GM18861 (cell line): ENCODE measurements at regions not wholly inside any gene's neighbourhood (a gene's known extent, or its start where the extent isn't known, plus 50 kb on each side); places are given as distances from the start of the nearest gene placed in this dataset.

Source experiments
- ATAC-seq: cut with Tn5 transposase; IDR thresholded peaks from one replicate; pipeline ENCODE4 v1.9.1; 2021; ENCODE audit not compliant: unreplicated experiment

DNA sequence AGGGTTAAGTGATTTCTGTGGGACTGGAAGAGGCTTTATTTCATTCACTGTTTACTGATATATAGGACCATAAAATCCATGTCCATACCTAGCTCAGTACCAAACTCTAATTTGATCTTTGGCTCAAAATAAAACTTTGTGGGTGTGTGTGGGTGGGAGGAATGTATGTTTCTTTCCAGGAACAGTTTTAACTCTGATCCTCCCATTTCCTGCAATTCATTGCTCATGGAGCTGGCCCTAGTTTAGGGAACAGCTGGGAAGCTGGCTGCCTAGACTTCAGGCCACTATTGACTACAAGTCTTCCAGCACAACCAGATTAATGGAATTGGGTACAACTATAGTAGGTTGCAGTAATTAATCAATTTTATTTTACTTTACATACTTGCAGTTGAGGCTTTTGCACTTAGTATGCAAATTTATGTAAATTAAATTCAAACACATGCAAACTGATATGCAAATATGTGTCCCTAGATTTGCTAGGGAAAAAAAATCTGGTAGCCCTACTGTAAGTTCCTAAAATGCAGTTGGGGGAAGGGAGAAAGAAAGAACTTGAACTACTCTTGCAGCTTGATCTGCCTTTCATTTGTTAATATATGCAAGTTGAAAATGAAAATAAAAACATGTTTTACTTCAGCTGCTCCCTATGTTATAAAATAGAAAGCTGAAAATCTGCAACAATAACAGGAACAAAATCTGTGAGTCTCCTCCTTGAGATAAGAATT, 1070.3 kb upstream of the CELF4 start:
- no peak for ATAC-seq

DNA sequence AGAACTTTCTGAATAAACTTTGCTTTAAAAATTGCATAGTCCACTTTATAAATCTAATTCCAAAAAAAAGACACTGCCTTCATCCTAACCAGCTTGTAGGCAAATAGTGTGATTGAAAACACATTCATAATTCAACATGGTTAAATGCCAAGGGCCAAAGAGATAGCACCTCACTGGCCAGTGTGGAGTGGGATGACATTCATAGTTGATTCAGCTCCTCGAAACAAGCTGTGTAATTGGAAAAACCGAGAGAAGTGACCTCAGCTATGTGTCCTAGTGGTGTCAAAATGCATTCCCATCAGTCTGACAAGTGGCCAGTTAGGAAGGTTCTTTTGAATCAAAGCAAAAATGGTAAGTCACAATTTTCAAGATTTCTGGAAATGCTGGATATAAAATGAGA, 1068.5 kb upstream of the CELF4 start:
- no peak for ATAC-seq

DNA sequence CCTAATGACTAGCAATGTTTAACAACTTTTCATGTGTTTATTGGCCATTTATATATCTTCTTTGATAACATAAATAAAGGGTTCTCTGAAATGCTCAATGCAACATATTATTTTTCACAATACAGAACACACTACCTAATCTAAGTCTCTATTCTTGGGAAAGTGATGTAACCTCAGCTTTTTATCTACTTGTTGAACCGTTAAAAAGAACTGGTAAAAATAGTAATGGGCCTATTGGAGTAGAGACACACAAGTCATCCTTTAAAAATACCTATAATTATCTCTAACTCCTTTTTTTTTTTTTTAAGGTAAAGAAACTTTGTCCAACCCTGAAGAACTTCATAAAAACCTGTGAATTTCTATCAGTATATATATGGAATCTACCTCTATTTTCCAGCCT, 1067.7 kb upstream of the CELF4 start:
- no peak for ATAC-seq

DNA sequence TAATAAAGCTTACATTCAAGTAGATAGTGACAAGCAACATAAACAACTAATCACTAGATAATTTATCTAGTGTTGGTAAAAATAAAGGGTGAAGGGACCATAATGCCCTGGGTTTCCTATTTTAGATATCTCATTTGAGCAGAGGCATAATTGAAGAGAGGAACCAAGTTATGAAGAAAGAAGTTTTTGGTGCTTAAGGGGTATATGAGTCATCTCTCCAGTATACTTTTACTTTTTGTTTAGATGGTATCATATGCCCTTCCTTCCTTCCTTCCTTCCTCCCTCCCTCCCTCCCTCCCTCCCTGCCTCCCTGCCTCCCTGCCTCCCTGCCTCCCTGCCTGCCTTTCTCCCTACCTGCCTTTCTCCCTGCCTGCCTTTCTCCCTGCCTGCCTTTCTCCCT, 1053.5 kb upstream of the CELF4 start:
- no peak for ATAC-seq

DNA sequence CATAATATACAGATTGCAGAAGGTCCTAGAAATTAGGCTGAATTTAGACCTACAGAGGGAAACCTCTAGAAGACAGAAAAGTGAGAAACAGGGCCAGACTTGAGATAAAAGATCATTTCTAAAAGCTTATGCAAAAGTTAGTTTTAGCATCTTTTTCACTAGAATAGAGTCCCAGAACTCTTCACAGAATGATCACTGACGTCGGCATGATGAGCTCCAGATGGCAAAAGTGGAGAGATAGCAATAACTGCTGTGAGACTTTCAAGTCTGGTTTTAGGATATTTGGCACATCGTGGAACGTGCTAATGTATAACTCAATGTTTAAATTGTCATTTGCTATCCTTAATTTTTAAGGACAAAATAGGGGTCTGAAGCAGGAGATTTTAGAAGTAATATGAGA, 1050.7 kb upstream of the CELF4 start:
- ATAC-seq, result no peak

DNA sequence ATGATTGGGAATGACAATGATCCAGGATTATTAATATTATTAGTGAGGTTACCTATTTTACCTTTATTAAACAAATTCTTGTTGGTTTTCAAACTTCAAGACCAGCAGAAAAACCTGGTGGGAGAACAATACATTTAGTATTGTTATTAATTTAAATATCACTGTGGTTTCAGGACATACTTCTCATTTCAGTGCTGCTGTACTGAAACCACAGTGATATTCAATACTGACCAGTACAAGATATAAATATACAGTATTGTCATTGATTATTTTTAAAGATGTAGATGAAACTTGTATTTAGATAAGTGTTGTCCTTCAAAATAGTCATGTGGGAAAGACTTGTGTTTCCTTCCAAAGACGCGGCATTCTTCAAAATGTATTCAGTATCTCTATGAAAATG, 1047.3 kb upstream of the CELF4 start:
- ATAC-seq, result no peak

DNA sequence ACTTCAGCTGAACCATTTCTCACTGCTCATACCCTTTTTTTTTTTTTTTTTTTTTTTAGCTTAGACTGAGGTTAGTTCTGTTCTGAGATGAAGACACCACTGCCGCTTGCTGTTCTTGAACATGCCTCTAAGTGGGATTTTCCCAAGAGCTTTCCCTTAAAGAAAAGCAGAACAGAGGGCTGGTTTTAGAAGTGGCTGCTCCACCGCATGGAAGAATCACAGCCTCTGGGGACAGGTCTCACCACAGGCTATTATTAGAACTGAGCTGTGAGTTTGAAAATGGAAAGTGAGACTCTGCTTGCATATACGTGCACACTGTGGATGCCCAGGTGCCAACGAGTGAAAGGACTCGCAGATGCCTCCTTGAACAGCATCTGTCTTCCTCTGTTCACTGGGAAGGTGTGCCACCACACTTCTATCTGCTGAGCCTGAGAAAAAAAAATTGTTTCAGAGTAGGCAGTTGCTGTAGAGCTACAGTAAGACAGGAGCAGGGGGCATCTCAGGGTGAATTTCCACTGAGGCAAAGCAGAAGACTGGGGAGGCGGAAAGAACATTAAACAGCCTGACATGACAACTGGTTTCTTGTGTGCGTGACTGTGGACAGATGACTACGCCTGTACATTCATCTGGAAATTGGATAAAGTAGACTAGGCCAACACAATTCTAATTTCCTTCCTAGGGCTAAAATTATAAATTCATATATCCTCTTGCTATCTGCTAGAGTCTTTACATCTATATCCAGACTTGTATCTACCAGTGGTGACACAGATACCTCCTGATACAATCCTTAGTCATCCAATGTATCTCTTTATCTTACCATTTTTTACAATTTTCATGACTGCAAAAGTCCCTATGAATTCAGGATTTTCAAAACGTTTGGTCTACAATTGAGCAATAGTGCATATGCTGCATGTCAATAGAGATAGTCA, 1045.7 kb upstream of the CELF4 start:
- ATAC-seq, result peak; percentile 82

DNA sequence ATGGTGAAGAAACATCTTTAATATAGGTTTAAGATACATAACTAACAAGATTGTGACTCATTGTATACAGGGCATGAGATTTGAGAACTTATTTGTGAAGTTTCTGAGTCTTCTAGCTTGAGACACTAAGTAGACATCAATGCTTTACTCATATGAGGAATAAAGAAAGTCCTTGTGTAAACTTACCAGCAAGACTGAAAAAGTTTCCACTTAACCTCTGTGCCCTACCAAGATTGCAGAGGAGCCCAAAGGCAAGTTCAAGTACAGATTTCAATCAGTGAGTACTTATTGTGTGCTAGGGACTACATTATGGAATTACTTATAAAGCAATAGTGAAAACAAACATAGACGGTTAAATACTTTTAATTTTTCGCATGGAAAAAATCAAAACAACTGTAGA, 1041.2 kb upstream of the CELF4 start:
- peak; percentile 27 for ATAC-seq

DNA sequence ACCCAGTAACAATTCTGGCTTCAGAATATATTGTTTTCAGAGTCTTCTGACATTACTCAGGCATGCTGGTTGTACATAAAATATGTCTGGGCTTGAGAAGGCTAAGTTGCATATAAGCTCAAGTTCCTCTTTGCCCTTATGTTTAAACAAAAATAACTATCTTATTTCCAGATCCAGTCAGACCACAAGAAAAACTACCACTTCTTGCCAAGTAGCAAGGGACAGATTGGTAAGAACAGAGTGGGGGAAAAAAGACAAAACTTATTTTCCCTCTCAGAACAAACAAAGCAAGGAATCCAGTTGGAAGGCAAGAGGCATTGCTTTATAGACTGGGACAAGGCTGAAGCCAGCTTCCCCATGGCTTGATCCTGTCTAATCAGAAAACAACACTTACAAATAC, 1036.7 kb upstream of the CELF4 start:
- no peak for ATAC-seq

DNA sequence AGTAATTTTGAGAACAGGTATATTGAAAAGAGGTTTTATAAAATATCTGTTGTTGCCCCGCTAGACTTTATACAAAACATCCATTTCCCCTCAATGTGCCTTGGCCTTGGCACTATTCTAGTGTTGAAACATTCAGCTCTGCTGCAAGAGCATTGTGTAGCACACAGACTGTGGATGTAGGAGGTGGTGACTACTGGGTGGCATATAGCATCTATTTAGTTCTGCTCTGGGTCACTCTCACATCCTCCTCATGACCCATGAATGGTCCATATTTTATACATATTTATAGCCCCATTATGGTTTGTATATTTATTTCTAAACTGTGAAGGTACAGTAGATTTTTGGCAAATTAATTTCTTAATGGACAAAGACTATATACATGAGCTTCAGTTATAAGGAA, 1022.0 kb upstream of the CELF4 start:
- no peak for ATAC-seq

DNA sequence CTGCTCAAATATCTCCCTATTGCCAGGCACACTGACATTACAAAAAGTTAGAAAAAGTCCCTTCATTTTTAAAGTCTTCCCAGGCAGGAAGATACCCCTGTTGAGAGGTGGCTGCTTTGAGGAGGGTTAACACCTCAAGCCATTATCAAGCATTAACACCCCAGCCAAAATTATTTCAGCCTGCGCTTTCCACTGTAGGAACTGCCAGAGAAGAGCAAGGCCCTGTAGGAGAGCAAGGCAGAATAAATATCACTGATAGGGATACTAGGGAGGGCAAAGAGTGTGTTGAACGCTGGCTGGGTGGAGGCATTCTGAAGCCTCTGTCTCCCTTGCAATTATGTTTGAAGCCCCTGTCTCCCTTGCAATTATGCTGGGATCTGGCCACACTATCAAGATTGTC, 1020.7 kb upstream of the CELF4 start:
- ATAC-seq, result no peak

DNA sequence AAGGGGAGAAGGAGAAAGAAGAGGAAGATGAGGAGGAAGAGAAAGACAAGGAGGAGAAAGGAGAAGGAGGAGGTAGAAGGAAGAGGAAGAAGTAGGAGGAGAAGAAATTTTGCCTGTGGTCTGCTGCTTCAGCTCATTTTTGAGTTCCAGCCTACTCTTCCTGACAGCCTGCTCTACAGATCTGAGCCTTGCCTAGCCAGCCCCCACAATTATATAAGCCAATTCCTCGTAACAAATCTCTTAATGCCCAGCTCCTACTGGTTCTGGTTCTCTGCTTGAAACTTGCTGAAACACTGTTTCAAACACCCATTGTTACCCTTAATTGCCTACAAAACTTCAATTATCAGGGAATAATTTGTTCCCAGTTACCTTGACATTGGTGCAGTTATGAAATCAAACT, 1014.2 kb upstream of the CELF4 start:
- ATAC-seq, result no peak

DNA sequence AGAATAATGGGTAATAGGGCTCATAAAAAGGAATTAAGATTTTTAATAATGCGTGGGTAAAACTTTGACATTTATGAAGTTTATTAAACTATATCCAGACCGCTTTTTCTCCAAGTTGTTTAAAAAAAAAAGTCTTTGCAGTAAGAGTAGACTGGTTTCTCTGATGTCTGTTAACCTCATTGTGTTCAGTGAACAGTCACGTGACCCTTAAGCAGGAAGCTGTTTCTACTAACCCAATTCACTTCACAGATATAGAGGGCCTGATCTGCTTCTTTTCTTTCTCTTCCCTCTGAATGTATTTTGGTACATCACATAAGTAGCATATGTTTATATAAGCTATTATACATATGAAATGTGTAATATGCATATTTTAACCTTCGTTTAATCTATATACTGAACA, 1011.3 kb upstream of the CELF4 start:
- no peak for ATAC-seq

DNA sequence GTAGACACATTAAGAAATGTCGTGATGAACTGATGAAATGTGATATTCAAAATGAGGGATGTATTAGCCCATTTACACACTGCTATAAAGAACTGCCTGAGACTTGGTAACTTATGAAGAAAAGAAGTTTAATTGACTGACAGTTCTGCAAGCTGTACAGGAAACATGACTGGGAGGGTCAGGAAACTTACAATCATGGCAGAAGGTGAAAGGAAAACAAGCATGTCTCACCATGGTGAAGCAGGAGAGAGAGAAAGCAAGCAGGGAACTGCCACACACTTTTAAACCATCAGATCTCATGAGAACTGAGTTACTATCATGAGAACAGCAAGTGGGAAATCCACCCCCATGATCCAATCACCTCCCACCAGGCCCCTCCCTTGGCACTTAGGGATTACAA, 1010.8 kb upstream of the CELF4 start:
- no peak for ATAC-seq

DNA sequence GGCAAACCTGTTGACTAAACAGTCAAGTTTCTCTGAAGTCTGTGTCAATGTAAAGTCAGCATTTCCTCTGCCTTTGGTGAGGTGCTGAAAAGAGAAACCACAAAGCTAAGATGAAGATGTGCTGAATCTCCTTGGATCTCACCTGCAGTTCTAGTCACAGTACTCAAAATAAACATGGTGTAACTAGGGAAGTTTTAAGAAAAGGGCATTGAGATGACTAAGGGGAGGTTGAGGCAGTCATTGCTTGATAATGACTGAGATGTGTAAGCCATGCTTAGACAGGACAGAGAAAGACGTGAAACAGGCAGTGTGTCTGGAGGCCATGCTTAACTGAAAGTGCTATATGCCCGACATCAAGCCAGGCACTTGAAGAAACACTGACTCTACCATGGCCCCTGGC, 1010.0 kb upstream of the CELF4 start:
- ATAC-seq, result no peak

DNA sequence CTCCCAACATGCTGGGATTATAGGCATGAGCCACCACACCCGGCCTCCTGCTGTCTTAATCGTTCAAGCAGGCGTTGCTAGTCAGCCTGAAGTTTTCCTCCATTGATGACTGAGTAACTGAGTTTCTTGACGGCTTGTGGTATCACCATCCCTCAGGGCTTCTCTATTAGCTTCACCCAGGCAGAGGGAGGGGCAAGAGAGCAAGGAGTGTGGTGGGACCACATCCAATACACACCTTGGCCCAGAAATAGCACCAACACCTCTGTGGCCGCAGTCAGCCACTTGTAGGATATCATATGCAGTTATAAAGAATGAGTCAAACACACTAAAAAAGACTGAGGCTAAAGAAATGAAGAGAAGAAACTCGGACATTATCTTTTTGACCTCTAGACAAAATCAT, 1009.4 kb upstream of the CELF4 start:
- ATAC-seq, result no peak

DNA sequence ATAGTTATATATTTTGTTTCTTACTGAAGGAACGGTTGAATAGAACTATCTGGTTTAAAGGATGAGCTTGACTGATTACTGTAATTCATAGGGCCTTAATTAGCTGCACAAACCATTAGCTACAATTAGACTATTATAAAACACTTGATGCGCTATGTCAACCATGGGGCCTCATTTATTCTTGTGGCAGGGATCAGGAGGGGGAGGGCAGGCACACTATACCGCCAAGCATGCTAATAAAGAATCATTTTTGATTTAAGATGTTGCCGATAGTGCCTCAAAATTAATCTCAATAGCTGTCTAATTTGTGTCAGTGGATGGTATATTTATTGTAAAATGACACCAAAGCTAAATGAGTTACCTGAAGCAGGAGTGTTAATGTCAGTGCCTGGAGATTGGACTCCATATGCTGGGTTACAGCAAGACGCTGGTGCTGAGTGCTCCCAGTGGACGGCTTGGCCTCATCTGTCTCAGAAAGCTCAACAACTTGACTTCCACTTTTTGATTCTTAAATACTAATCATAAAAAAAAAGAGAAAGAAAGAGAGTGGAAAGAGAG, 1007.0 kb upstream of the CELF4 start:
- ATAC-seq, result no peak

DNA sequence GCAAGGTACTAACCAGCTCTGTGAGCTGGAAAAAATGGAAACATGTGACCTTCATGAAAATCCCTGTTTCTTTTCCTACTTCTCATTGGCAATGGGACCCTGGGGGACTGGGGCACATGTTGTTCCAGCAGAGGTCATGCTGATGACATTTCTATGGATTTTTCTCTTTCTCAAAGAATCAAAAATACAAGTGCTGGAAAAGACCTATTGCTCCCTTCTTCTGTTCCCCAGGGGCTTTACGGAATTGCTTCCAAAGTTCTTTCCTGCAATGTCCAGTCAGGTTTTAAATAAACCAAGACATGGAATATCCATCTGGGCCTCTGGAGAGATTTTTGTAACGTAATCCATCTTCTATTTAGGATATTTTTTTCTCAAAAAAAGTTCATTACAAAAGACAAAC, 1006.1 kb upstream of the CELF4 start:
- no peak for ATAC-seq

DNA sequence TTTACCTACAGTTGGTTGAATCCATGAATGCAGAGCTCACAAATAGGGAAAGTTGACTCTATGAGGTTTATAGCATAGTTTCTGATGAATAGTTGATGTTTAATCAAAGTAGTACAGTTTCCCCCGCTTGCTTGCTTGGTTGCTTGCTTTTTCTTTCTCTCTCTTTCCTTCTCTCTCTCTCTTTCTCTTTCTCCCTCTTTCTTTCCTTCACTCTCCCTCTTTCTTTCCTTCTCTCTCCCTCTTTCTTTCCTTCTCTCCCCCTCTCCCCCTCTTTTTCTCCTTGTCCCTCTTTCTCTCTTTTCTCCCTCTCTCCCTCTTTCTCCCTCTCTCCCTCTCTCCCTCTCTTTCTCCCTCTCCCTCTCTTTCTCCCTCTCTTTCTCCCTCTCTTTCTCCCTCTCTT, 999.9 kb upstream of the CELF4 start:
- ATAC-seq, result no peak

DNA sequence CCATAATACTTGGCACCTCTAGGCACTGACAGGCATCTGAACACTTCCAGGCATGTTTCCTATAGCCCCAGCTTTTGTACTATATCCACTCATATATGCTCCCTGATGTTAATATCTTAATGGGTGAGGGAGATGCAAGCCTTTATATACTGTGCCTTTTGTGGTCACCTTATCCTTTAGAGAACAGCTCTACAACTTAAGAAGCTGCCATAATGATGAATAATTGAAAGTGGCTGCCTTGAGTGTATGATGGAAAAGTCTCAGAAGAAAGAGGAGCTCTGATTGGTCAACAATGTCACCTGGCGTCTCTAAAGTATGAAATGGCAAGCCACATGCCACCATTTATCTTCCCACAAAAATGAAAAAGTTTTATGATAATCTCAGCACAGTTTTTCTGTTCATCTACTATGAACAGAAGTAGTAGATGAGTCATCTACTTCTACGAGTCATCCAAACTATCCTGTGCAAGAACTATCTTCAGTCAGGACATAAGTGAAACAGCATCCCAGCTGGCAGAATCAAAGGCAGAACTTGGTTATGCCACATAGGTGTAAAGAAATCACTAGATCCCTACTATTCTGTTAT, 997.9 kb upstream of the CELF4 start:
- ATAC-seq, result no peak

DNA sequence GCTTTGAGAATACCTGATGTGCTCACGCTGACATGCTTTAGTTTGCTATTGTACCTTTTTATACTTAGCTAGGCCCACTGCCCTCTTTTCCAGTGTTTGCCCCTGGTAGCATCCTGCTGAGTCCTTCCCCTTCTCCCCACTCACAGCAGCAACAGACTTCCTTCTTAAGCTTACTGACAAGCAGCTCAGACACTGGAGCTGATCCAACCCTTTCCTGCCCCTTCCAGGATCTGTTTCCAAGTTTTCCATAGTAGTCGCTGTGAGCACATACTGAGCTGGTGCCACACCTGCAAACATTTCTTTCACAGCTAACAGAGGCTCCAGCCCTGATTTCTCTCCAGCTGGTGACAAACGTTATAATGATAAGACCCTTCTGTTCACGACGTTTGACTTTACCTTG, 991.4 kb upstream of the CELF4 start:
- no peak for ATAC-seq
